ENCODE measurements at regions not wholly inside any gene's neighbourhood (a gene's known extent, or its start where the extent isn't known, plus 50 kb on each side); places are given as distances from the start of the nearest gene placed in this dataset.
"Not testable (repeated sequence)": the region's sequence is repeated elsewhere in the genome, so short reads cannot be mapped to it uniquely, and the experiment has no call there.

GRCh38 chr17:34424814-34425491 is 61.9 kb upstream of the CCL1 start:
- H3K4me3 ChIP-seq (ENCODE audit: low read depth, low read length) = no peak overlapping the region
- TF ChIP-seq CTCF (IDR thresholded peaks at IDR 0.05; ENCODE audit: low read depth, low read length, missing control alignments) = no peak
- in situ Hi-C loops (cut with HindIII; ENCODE audit: low sequenced_read_pairs) = loop anchor here (25.0 kb wide), 3 partner anchors 112 to 1112 kb away; partner anchors contain the start of genes NLE1, SLFN12L and UNC45B
- DNase-seq (ENCODE audit: low read depth) = no peak

- in situ Hi-C loops (cut with HindIII; ENCODE audit: low sequenced_read_pairs) = no loop called here
These were observed 61.2 kb upstream of the CCL1 start for GRCh38 chr17:34423978-34424813.

GRCh38 chr17:34423315-34423714 is 60.3 kb upstream of the CCL1 start:
- H3K4me3 ChIP-seq (ENCODE audit: low read depth, low read length); in situ Hi-C loops (cut with HindIII; ENCODE audit: low sequenced_read_pairs); DNase-seq (ENCODE audit: low read depth): not testable (repeated sequence)

More at GRCh38 chr17:34423978-34424813, 61.2 kb upstream of the CCL1 start:
- no peak overlapping the region for H3K4me3 ChIP-seq (ENCODE audit: low read depth, low read length)
- TF ChIP-seq CTCF (IDR thresholded peaks at IDR 0.05; ENCODE audit: low read depth, low read length, missing control alignments) = no peak
- DNase-seq (ENCODE audit: low read depth) = no peak

GRCh38 chr17:34420900-34421299 is 57.9 kb upstream of the CCL1 start:
- H3K4me3 ChIP-seq (ENCODE audit: low read depth, low read length) = no peak overlapping the region
- DNase-seq (ENCODE audit: low read depth) = no peak
- in situ Hi-C loops (cut with HindIII; ENCODE audit: low sequenced_read_pairs) = no loop called here
- TF ChIP-seq CTCF (IDR thresholded peaks at IDR 0.05; ENCODE audit: low read depth, low read length, missing control alignments) = no peak

GRCh38 chr17:34420254-34420766 is 57.3 kb upstream of the CCL1 start:
- DNase-seq (ENCODE audit: low read depth) = peak; percentile 13
- peak; percentile 94 for TF ChIP-seq CTCF (IDR thresholded peaks at IDR 0.05; ENCODE audit: low read depth, low read length, missing control alignments)
- H3K4me3 ChIP-seq (ENCODE audit: low read depth, low read length) = no peak overlapping the region
- in situ Hi-C loops (cut with HindIII; ENCODE audit: low sequenced_read_pairs) = no loop called here

- H3K4me3 ChIP-seq (ENCODE audit: low read depth, low read length) = no peak overlapping the region
- TF ChIP-seq CTCF (IDR thresholded peaks at IDR 0.05; ENCODE audit: low read depth, low read length, missing control alignments) = no peak
- in situ Hi-C loops (cut with HindIII; ENCODE audit: low sequenced_read_pairs) = no loop called here
- DNase-seq (ENCODE audit: low read depth) = no peak
These were observed 53.1 kb upstream of the CCL1 start for GRCh38 chr17:34416116-34416515.

GRCh38 chr17:34414339-34414738 is 51.3 kb upstream of the CCL1 start:
- no peak for DNase-seq (ENCODE audit: low read depth)
- H3K4me3 ChIP-seq (ENCODE audit: low read depth, low read length) = no peak overlapping the region
- TF ChIP-seq CTCF (IDR thresholded peaks at IDR 0.05; ENCODE audit: low read depth, low read length, missing control alignments) = no peak
- in situ Hi-C loops (cut with HindIII; ENCODE audit: low sequenced_read_pairs) = no loop called here

All from astrocyte of the cerebellum (primary cell).